ENCODE measurements at regions not wholly inside any gene's neighbourhood (a gene's known extent, or its start where the extent isn't known, plus 50 kb on each side); places are given as distances from the start of the nearest gene placed in this dataset.

DNA sequence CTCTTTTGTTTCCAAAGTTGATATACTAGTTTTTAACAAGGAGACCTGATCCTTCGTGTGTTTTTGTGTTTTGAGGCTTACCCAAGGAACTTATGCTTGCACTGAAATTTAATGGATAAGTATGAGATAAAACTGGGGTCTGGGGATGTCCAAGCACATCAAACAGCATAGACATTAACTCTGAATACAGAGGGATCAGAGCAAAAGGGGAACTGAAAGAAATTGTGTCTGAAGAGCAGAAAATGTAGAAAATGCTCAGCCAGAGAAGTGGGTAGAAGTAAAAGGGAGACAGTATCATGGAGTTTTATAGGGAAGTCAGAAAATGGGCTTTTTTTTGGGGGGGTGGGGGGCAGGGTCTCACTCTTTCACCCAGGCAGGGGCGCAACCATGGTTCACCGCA is 695.4 kb downstream of the ARAP2 start:
- Histone ChIP-seq H3K27ac (no peak overlapping the region), H3K27me3 (no peaks in the 10 kb centered on the region), H3K4me1 (replicated peaks in 1 of 2) (no peaks in the 10 kb centered on the region), H3K9me3 (replicated peaks in 1 of 3) (no peaks in the 10 kb centered on the region), H3K36me3 (replicated peaks in 1 of 2) (no peaks in the 10 kb centered on the region), H3K4me3 (no peak overlapping the region)
- intact Hi-C loops (cut with DNase I), result no loop called here
- no peak for DNase-seq
- TF ChIP-seq POLR2A (IDR thresholded peaks at IDR 0.05), result no peak
- TF ChIP-seq, protein P1, sequence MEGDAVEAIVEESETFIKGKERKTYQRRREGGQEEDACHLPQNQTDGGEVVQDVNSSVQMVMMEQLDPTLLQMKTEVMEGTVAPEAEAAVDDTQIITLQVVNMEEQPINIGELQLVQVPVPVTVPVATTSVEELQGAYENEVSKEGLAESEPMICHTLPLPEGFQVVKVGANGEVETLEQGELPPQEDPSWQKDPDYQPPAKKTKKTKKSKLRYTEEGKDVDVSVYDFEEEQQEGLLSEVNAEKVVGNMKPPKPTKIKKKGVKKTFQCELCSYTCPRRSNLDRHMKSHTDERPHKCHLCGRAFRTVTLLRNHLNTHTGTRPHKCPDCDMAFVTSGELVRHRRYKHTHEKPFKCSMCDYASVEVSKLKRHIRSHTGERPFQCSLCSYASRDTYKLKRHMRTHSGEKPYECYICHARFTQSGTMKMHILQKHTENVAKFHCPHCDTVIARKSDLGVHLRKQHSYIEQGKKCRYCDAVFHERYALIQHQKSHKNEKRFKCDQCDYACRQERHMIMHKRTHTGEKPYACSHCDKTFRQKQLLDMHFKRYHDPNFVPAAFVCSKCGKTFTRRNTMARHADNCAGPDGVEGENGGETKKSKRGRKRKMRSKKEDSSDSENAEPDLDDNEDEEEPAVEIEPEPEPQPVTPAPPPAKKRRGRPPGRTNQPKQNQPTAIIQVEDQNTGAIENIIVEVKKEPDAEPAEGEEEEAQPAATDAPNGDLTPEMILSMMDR (IDR thresholded peaks at IDR 0.05), result no peak
- WGBS, 4 donors, result 70 to 87% (median 86%) methylated on average over 3 of the region's 3 CpGs

DNA sequence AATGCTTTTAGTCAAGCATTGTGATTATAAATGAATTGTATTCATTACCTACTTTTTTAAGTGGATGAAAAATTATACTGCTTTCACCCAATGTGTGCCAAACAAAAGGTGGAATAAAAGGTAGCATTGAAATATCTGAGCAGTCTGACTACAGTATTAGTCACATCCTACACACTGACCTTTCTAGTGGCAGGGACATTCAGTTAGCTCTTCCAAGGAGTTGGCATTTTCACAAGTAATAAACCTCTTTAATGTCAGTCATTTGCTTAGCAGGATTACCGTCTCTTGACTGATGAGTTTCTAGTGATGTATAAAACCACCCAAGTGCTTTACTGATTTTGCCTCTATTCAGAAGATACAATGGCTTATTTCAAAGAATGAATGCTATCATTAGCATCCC is 687.9 kb downstream of the ARAP2 start:
- H3K9me3 ChIP-seq (replicated peaks in 1 of 3), result no peaks in the 10 kb centered on the region
- no peak for TF ChIP-seq POLR2A (IDR thresholded peaks at IDR 0.05)
- TF ChIP-seq, protein P1 (IDR thresholded peaks at IDR 0.05), result no peak
- intact Hi-C loops (cut with DNase I), result no loop called here
- no peak overlapping the region for H3K4me3 ChIP-seq
- H3K27ac ChIP-seq, result no peak overlapping the region
- no peaks in the 10 kb centered on the region for H3K36me3 ChIP-seq (replicated peaks in 1 of 2)
- no peak for DNase-seq
- WGBS, 4 donors, result 53 to 82% (median 73%) methylated on average over 1 of the region's 1 CpG
- H3K4me1 ChIP-seq (replicated peaks in 1 of 2), result no peaks in the 10 kb centered on the region
- H3K27me3 ChIP-seq, result no peaks in the 10 kb centered on the region

DNA sequence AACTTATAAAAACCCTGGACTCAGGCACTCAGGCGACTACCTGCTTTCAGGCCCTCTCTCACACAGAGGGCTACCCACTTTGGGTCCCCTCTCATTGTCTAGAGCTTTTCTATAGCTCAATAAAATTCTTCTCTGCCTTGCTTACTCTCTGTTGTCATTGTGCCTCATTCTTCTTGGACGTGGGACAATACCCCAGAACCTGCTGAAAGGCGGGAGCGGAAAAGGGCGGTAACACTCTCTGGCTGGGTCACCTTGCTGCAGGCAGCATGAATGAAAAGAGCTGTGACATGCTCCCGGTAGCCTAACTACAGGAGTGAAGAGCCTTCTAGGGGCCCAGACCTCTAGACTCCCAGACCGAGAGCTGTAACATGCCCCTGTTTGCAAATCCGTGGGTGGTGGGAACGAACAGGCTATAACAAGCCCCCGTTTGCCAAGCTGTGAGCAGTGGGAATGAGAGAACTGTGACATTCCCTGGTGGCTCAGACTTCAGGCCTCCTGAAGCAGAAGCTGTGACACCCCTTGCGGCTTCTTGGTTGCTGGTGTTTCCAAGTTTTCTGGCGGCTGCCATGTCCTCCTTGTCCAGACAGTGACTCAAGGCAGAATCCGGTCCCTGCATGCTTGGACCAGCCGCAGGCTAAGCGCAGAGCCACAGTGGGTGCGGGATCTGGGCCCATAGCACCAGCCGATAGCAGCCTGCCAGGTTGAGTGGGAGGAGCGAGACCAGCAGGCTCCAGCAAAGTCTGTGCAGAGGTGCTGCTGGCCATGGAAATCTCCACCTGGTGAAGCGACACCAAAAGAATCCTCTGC is 684.6 kb downstream of the ARAP2 start:
- intact Hi-C loops (cut with DNase I), result no loop called here
- no peak overlapping the region for H3K27ac ChIP-seq
- no peak overlapping the region for H3K4me3 ChIP-seq
- H3K4me1 ChIP-seq (replicated peaks in 1 of 2), result no peaks in the 10 kb centered on the region
- H3K9me3 ChIP-seq (replicated peaks in 1 of 3), result peaks cover 0 to 4% (median 0%) of the 10 kb centered on the region in 3 donors
- H3K27me3 ChIP-seq, result no peaks in the 10 kb centered on the region
- no peak for DNase-seq
- H3K36me3 ChIP-seq (replicated peaks in 1 of 2), result no peaks in the 10 kb centered on the region
- 87 to 93% (median 92%) methylated on average over 12 to 19 of the region's 19 CpGs for WGBS, 4 donors
- TF ChIP-seq POLR2A (IDR thresholded peaks at IDR 0.05), result no peak
- TF ChIP-seq, protein P1 (IDR thresholded peaks at IDR 0.05), result no peak

DNA sequence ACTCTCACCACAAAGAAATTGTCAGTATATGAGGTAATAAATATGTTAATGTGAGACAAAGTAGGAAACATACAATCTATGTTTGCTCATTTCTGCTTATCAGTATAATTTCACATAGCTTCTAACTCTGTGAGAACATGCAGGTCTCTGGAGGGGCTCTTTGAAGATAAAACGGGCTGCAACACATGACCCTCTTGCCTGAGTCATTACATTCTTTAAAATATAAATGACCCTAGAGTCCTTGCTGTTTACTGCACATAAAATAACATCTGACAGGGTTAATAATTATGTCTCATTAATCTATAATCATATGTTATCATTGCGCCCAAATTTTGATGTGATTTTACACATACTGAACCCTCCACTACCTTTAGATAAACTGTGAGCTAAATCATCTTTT is 681.5 kb downstream of the ARAP2 start:
- Histone ChIP-seq H3K4me3 (no peak overlapping the region), H3K9me3 (replicated peaks in 1 of 3) (peaks cover 0 to 4% (median 0%) of the 10 kb centered on the region in 3 donors), H3K4me1 (replicated peaks in 1 of 2) (no peaks in the 10 kb centered on the region), H3K27me3 (no peaks in the 10 kb centered on the region), H3K27ac (no peak overlapping the region), H3K36me3 (replicated peaks in 1 of 2) (no peaks in the 10 kb centered on the region)
- intact Hi-C loops (cut with DNase I), result no loop called here
- TF ChIP-seq, protein P1 (IDR thresholded peaks at IDR 0.05), result no peak
- no peak for TF ChIP-seq POLR2A (IDR thresholded peaks at IDR 0.05)
- DNase-seq, result no peak
- WGBS, 4 donors, result 17 to 32% (median 23%) methylated on average over 2 of the region's 2 CpGs

Data from adrenal gland (tissue), 9 donors.